CD4-positive, alpha-beta T cell treated with Interleukin-15 for 1 hour (primary cell): ENCODE measurements at regions not wholly inside any gene's neighbourhood (a gene's known extent, or its start where the extent isn't known, plus 50 kb on each side); places are given as distances from the start of the nearest gene placed in this dataset.

ENCODE experiments used
- DNase-seq: peaks from one replicate; pipeline ENCODE4 v3.0.0-alpha.2; 2020

- no peak for DNase-seq
Measured at GRCh38 chr18:61756244-61756643, 136.6 kb downstream of the RNF152 start.

- DNase-seq: no peak
Measured at GRCh38 chr18:61755555-61755954, 137.3 kb downstream of the RNF152 start.

GRCh38 chr18:61754039-61754583 is 138.7 kb downstream of the RNF152 start:
- DNase-seq: no peak

GRCh38 chr18:61753373-61753772 is 139.4 kb downstream of the RNF152 start:
- DNase-seq: no peak

GRCh38 chr18:61752973-61753372 is 139.8 kb downstream of the RNF152 start:
- no peak for DNase-seq

GRCh38 chr18:61750840-61751668 is 141.8 kb downstream of the RNF152 start:
- no peak for DNase-seq

GRCh38 chr18:61749546-61749945 is 143.3 kb downstream of the RNF152 start:
- DNase-seq: no peak

- DNase-seq: no peak
Measured at GRCh38 chr18:61749031-61749430, 143.8 kb downstream of the RNF152 start.

GRCh38 chr18:61748004-61748403 is 144.8 kb downstream of the RNF152 start:
- no peak for DNase-seq

- no peak for DNase-seq
Measured at GRCh38 chr18:61743775-61744531, 148.9 kb downstream of the RNF152 start.

GRCh38 chr18:61742565-61743429 is 150.0 kb downstream of the RNF152 start:
- DNase-seq: no peak

- DNase-seq: no peak
Measured at GRCh38 chr18:61741881-61742454, 150.8 kb downstream of the RNF152 start.

- DNase-seq: peak; percentile 40
Measured at GRCh38 chr18:61738488-61738887, 154.3 kb downstream of the RNF152 start.

- no peak for DNase-seq
Measured at GRCh38 chr18:61738042-61738441, 154.8 kb downstream of the RNF152 start.

- DNase-seq: no peak
Measured at GRCh38 chr18:61736133-61736532, 156.7 kb downstream of the RNF152 start.

- no peak for DNase-seq
Measured at GRCh38 chr18:61735564-61736102, 157.2 kb downstream of the RNF152 start.

GRCh38 chr18:61734396-61734795 is 158.4 kb downstream of the RNF152 start:
- DNase-seq: no peak

- DNase-seq: peak; percentile 67
Measured at GRCh38 chr18:61732854-61733253, 160.0 kb downstream of the RNF152 start.

GRCh38 chr18:61731693-61732376 is 161.0 kb downstream of the RNF152 start:
- no peak for DNase-seq

GRCh38 chr18:61731178-61731577 is 161.6 kb downstream of the RNF152 start:
- no peak for DNase-seq

- DNase-seq: no peak
Measured at GRCh38 chr18:61729322-61729721, 163.5 kb downstream of the RNF152 start.
